Stromal cell of bone marrow (primary cell): ENCODE measurements at regions not wholly inside any gene's neighbourhood (a gene's known extent, or its start where the extent isn't known, plus 50 kb on each side); places are given as distances from the start of the nearest gene placed in this dataset.

Experiments used
- DNase-seq: peaks from one replicate; pipeline ENCODE4 v3.0.0-alpha.2; 2012; ENCODE audit warnings: low read depth

GRCh38 chr9:115169003-115169402, 51.0 kb upstream of the TNC start:
- DNase-seq = no peak

DNA sequence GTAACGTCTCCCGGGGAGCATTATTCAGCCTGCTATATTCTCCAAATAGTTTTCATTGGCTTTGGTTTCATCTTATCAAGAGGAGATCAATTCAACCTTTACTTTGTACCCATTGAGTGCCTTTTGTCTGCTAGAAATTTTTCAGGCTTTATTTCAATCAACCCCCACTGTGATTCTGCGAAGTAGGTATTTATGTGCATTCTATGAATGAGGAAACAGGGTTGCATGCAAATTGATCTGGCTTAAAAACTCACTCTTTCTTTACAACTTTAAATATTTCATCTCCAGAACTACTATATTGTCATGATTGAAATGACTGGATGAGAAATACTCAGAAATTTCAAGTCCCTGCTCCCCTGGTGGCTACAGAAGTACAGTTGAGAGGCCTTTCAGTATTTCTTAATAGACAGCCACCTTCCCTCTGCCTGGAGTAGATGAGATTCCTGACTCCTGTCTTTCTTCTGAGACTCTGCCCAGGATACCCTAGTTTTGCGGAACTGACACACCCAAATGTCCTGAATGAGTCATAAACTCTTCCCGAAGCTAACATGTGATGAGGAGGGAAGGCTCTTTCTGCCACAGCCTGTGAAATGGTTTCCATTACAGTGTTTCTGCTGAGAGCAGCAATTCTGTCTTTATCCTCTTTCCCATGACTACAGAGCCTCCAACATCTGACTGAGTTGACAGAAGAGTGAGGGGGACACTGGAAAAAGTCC, 52.6 kb upstream of the TNC start:
- DNase-seq = peak; percentile 75

DNA sequence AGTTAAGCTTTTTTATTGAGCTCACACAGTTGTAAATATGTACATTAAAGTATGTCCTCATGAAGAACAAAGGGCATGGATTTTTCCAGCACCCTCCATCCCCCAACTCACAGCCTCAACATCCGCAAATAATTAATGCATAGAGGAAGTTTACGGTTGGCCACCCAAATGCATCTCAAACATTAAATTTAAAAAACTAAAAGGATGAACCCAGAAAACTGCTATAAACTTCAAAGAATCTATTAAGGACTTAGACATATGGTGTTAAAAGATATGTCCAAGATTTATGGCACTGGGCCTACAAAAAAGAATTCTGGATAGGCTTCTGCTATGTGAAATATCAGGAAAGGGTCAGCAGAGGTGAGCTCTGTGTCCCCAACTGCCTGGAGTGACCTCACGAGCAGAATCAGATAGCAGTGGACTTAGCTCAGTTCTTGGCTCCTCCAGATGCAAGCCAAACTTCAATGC, 54.0 kb upstream of the TNC start:
- DNase-seq = no peak

DNA sequence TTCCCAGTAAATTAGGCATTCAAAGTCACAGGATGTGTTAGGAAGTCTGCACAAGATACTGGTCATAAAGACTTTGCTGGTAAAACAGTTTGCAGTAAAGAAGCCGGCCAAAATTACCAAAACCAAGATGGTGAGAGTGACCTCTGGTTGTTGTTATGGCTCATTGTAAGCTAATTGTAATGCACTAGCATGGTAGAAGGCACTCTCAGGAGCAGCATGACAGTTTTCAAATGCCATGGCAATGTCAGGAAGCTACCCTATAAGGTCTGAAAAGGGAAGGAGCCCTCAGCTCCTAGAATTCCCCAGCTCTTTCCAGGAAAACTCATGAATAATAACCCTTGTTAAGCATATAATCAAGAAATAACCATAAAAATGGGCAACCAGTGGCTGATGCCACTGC, 64.3 kb upstream of the TNC start:
- DNase-seq = no peak

DNA sequence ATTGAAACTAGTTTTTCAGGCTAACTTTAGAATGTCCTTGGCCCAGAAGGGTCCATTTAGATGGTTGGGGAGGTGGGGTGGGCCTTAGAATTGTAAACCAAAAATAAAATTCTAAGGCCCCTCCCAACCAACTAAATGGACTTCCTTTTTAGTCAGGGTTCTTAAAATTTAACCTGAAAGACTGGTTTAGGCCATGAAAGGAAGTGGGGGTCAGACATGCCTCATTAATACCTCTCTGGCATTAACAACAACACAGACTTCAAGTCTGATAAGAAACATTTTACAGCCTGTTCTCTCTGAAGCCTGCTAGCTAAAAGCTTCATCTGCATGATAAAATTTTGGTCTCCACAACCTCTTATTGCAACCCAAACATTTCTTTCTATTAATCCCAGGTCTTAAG, 65.5 kb upstream of the TNC start:
- no peak for DNase-seq

GRCh38 chr9:115189686-115190085, 71.7 kb upstream of the TNC start:
- no peak for DNase-seq

GRCh38 chr9:115191667-115192066, 73.7 kb upstream of the TNC start:
- DNase-seq = no peak

DNA sequence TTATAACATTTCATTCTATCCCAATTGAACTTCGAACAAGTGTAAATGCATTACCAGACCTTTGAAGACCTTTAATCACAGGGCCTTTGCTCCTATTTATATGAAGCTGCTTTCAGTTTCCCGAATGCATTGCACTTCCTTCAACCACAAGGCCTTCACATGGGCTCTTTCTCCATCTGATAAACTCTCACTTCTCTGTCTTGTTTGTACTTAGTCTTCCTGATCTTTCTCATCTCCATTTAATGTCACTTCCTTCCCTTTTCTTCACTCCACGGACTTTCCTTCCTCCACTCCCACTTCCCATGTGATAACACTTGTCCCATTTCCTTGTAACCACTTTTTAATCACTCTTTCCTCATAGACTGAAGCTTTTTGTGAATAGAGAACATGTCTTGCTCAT, 74.3 kb upstream of the TNC start:
- no peak for DNase-seq

- no peak for DNase-seq
These were observed 75.0 kb upstream of the TNC start for GRCh38 chr9:115192835-115193525.

GRCh38 chr9:115193777-115194176, 75.8 kb upstream of the TNC start:
- no peak for DNase-seq

GRCh38 chr9:115194216-115194615, 76.3 kb upstream of the TNC start:
- no peak for DNase-seq

GRCh38 chr9:115195912-115196311, 78.0 kb upstream of the TNC start:
- DNase-seq = no peak

- no peak for DNase-seq
These were observed 79.0 kb upstream of the TNC start for GRCh38 chr9:115196919-115197318.

- no peak for DNase-seq
These were observed 80.0 kb upstream of the TNC start for GRCh38 chr9:115198001-115198400.

DNA sequence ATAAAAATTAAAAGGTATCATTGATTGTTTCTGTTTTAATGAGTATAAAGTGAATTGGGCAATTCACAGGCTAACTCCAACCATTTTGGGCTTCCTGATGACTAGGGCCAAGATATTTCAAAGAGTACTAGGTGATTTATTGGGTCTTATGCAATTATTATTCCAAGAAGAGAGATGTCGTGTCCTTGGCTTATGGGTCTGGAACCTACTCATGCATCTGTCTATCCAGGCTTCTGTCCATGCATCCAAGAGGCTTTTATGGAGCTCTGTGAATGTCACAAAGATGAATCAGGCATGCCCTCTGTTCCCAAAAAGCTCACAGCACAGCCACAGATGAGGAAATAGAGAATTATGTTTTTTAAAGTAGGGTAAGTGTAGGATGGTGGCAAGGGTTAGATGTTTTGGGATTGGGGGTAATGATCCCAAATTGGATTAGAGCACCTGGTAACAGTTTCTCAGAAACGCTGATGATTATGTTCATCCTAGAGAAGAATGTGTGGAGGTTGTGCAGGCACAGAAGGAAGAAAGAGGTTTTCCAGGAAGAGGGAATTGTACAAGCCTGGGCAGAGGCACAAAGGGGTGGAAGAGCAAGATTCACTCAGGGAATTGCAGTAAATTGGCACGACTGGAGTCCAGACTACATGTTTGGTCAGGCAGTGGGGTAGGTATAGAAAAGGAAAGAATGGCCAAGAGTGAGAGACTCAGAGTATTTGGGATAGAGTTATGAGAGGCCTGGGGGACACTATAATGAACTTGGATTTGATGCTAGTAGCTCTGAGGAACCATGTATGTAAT, 83.0 kb upstream of the TNC start:
- DNase-seq = peak; percentile 75

- DNase-seq = no peak
These were observed 84.2 kb upstream of the TNC start for GRCh38 chr9:115202181-115202580.

- DNase-seq = peak; percentile 66
These were observed 85.2 kb upstream of the TNC start for GRCh38 chr9:115202960-115203751.

- DNase-seq = peak; percentile 47
These were observed 87.0 kb upstream of the TNC start for GRCh38 chr9:115204904-115205453.

DNA sequence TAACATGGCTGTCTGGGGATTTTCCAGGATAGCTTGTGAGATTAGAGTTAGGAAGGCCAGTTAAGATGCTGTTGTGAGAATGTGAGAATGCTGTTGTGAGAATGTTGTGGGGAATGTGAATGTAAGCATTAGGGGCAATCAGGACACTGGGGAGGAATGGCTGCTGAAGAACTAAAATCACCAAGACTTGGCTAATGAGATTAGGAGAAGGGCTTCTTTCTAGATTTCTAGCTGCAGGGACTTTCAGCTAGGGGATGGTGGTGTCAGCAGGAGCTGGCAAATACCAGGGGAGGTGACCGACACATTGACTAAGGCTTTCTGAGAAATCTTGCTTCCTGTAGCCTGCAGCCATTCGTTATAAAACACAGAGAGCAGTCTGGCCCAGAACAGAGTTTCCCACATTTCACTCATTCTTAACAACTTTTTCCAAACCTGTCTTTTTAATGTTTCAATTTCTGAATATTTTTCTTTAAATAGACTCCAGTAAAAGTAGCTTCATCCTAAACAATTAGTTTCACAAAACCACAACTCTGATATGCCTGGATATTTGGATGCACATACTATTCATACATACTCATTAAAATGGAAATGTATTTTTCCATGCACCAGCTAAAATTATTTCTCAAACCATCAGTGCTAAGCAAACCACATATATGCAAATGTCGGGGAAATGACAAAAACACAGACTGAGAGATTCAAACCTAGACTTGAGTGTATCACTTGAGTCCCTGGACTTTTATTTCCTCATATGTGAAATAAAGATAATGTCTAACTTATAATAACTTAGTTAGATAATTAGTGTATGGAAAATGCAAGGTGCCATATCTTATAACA, 89.3 kb upstream of the TNC start:
- DNase-seq = no peak

- no peak for DNase-seq
These were observed 90.5 kb upstream of the TNC start for GRCh38 chr9:115208501-115208900.
